Calu3 (cell line): ENCODE measurements at regions not wholly inside any gene's neighbourhood (a gene's known extent, or its start where the extent isn't known, plus 50 kb on each side); places are given as distances from the start of the nearest gene placed in this dataset.

ENCODE experiments used
- BruUV-seq: library from RNA; stranded (reverse); fragments of 400-500 nt; replicated peaks from 2 replicates; lab custom pipeline; 2021; lab: Mats Ljungman, UMichigan
- CTCF ChIA-PET: fragments of 300-600 bp; sonication (Branson Sonifier 250); formaldehyde crosslinking; loops from one replicate; lab custom pipeline; 2022; ENCODE audit warnings: antibody characterized with exemption; lab: Charles Lee
- DNase-seq: peaks from one replicate; pipeline ENCODE4 v3.0.0; 2022
- H3K27ac Mint-ChIP-seq: one replicate; pipeline ENCODE4 v1.8.0; 2022; ENCODE audit warnings: mixed read lengths; ENCODE audit not compliant: unreplicated experiment
- H3K27me3 Mint-ChIP-seq: one replicate; pipeline ENCODE4 v1.8.0; 2022; ENCODE audit warnings: mixed read lengths; ENCODE audit not compliant: unreplicated experiment
- H3K36me3 Mint-ChIP-seq: one replicate; pipeline ENCODE4 v1.8.0; 2022; ENCODE audit warnings: mild to moderate bottlenecking, moderate library complexity, mixed read lengths; ENCODE audit not compliant: insufficient read depth, unreplicated experiment
- H3K4me1 Mint-ChIP-seq: one replicate; pipeline ENCODE4 v1.8.0; 2022; ENCODE audit warnings: mild to moderate bottlenecking, low read depth, mixed read lengths; ENCODE audit not compliant: unreplicated experiment
- H3K4me3 Mint-ChIP-seq: one replicate; pipeline ENCODE4 v1.8.0; 2022; ENCODE audit warnings: mild to moderate bottlenecking, low read depth, moderate library complexity, mixed read lengths; ENCODE audit not compliant: unreplicated experiment
- H3K9me3 Mint-ChIP-seq: one replicate; pipeline ENCODE4 v1.8.0; 2022; ENCODE audit warnings: low read depth, mixed read lengths; ENCODE audit not compliant: unreplicated experiment
- intact Hi-C: fragments of 100-400 bp; cut with micrococcal nuclease; formaldehyde crosslinking; loops from one replicate; pipeline ENCODE4 v1.10.0; 2022; ENCODE audit not compliant: unreplicated experiment
- TF ChIP-seq, protein P1 (sequence below): fragments of 200-600 bp; IDR thresholded peaks from one replicate; pipeline ENCODE4 v1.8.0; 2022; ENCODE audit warnings: antibody characterized with exemption; ENCODE audit not compliant: unreplicated experiment

DNA sequence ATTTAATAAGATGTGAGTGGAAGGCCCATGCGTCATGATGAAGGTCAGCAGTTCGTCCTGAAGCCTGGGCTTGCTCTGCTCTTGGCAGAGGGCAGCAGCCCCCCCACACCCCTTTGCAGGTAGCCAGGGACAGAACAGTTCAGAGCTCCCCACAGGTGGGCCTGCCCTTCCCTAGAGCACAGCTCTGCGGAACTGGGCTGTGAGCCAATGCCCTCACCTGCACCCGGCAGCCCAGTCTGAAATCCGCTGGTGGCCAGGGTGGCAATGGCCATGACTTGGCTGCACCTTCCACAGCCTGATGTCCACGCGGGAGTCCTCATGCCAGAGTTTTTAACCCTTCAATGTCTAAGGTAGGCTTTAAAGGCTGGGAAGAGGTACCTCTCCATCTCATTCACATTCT lies 136.7 kb downstream of the ACKR3 start:
- Mint-ChIP-seq H3K9me3 (peaks cover 4% of the 10 kb centered on the region), H3K36me3 (no peaks in the 10 kb centered on the region), H3K4me1 (no peaks in the 10 kb centered on the region), H3K27me3 (peaks cover 2% of the 10 kb centered on the region), H3K4me3 (no peak overlapping the region), H3K27ac (no peak overlapping the region)
- BruUV-seq = no TSS peak
- TF ChIP-seq, protein P1, sequence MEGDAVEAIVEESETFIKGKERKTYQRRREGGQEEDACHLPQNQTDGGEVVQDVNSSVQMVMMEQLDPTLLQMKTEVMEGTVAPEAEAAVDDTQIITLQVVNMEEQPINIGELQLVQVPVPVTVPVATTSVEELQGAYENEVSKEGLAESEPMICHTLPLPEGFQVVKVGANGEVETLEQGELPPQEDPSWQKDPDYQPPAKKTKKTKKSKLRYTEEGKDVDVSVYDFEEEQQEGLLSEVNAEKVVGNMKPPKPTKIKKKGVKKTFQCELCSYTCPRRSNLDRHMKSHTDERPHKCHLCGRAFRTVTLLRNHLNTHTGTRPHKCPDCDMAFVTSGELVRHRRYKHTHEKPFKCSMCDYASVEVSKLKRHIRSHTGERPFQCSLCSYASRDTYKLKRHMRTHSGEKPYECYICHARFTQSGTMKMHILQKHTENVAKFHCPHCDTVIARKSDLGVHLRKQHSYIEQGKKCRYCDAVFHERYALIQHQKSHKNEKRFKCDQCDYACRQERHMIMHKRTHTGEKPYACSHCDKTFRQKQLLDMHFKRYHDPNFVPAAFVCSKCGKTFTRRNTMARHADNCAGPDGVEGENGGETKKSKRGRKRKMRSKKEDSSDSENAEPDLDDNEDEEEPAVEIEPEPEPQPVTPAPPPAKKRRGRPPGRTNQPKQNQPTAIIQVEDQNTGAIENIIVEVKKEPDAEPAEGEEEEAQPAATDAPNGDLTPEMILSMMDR = no peak
- DNase-seq = no peak
- intact Hi-C loops = no loop called here
- CTCF ChIA-PET = no interaction called here

DNA sequence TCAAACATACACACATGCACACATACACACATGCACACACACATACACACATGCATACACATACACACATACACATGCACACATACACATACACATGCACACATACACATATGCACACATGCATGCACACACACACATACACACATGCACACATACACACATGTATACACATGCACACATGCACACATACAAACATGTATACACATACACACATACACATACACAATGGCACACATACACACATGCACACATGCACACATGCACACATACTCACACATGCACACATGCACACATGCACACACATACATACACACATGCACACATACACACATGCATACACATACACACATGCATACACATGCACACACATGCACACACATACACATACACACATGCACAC lies 137.2 kb downstream of the ACKR3 start:
- TF ChIP-seq, protein P1 = no peak
- intact Hi-C loops = no loop called here
- Mint-ChIP-seq H3K4me3 (no peak overlapping the region), H3K27ac (no peak overlapping the region), H3K9me3 (peaks cover 4% of the 10 kb centered on the region), H3K36me3 (no peaks in the 10 kb centered on the region), H3K27me3 (no peaks in the 10 kb centered on the region), H3K4me1 (no peaks in the 10 kb centered on the region)
- no TSS peak for BruUV-seq
- DNase-seq = no peak
- CTCF ChIA-PET = no interaction called here

DNA sequence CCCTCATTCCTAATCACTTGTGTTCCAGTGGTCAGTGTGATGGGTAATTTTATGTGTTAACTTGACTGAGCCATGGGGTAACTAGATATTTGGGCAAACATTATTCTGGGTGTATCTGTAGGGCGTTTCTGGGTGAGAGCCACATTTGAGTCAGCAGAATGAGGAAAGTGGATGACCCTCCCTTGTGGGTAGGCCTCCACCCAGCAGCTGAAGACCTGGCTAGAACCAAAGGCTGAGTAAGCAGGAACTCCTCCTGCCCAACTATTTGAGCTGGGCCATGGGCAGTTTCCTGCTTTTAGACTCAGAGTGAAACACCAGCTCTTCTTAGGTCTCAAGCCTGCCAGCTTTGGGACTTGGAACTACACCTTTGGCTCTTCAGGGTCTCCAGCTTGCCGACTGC lies 141.8 kb downstream of the ACKR3 start:
- DNase-seq = no peak
- Mint-ChIP-seq H3K36me3 (no peaks in the 10 kb centered on the region), H3K27me3 (no peaks in the 10 kb centered on the region), H3K4me3 (no peak overlapping the region), H3K9me3 (peaks cover 4% of the 10 kb centered on the region), H3K4me1 (no peaks in the 10 kb centered on the region), H3K27ac (no peak overlapping the region)
- BruUV-seq = no TSS peak
- CTCF ChIA-PET = no interaction called here
- intact Hi-C loops = no loop called here
- TF ChIP-seq, protein P1 = no peak

DNA sequence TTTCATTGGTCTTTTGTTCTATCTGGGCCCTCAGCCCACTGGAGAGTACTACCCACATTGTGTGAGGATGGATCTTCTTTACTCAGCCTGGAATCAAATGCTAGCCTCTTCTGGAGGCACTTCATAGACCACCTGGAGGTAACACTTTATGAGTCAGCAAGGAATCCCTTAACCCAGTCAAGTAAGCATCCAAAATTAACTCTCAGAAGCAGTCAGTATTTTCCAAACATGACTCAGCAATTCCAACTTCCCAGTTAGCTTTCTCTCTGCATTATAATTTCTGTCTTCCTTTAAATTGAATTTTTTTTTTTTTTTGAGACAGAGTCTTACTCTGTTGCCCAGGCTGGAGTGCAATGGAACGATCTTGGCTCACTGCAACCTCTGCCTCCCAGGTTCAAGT lies 142.7 kb downstream of the ACKR3 start:
- TF ChIP-seq, protein P1 = no peak
- no peaks in the 10 kb centered on the region for H3K36me3 Mint-ChIP-seq
- CTCF ChIA-PET = no interaction called here
- no TSS peak for BruUV-seq
- no peak overlapping the region for H3K27ac Mint-ChIP-seq
- no peak for DNase-seq
- peaks cover 4% of the 10 kb centered on the region for H3K9me3 Mint-ChIP-seq
- no peaks in the 10 kb centered on the region for H3K27me3 Mint-ChIP-seq
- intact Hi-C loops = no loop called here
- H3K4me1 Mint-ChIP-seq = no peaks in the 10 kb centered on the region
- H3K4me3 Mint-ChIP-seq = no peak overlapping the region
